NCI-H1092 treated with DMSO at 0.1 percent for 48 hours (cell line): ENCODE measurements at regions not wholly inside any gene's neighbourhood (a gene's known extent, or its start where the extent isn't known, plus 50 kb on each side); places are given as distances from the start of the nearest gene placed in this dataset.
"Not testable (repeated sequence)": the region's sequence is repeated elsewhere in the genome, so short reads cannot be mapped to it uniquely, and the experiment has no call there.

Source experiments
- DNase-seq: peaks from one replicate; lab custom pipeline; 2025; lab: John Stamatoyannopoulos, UW

DNA sequence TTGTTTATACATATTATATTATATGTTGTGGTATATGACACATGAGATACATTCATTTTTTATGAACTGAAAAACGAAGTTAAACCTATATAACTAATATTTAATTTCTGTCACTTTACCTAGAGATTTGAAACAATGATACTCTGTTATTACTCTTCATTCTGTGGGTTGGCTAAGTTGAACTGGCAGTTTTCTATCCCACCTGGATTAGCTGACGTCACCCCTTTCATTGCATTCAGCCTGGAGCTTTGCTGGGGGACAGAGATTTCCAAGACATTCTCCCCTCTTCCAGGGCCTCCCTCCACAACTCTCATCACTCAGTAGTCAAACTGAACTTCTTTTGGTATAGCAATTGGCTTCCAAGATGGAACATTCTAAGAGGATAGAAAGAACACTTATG, 309.2 kb upstream of the SATB1 start:
- DNase-seq = no peak

DNA sequence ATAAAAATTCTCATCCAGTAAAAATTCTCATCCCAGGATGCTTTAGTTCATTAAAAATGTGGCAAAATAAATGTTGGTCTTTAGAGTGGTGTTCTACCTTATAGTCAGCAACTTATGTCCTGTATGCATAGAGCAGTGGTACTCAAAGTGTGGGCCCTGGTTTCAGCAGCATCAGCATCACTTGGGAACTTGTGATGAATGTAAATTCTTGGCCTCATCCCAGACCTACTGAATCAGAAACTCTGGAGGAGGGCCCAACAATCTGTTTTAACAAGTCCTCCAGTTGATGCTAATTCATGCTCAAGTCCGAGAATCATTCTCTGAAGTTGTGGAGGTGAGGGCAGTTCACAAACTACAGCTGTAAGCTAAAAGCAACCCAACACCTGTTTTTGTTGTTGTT, 307.3 kb upstream of the SATB1 start:
- DNase-seq = no peak

DNA sequence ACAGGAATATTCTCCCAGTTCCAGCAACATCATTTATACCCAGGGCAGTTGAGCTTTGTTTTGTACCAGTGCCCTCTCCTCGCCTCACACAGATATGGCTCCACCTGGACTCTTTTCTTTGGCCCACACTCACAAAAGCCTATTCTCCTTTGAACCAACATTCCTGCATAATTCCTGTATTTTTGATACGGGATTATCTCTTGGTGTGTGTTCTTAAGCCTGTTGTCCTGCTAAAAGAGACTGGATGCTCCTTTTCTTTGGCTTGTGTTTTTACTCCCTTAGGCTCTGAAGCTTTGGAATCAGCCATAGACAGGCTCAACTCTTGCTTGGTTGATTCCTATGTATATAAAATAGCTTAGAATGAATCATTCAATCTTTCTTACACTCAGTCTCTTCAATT, 305.4 kb upstream of the SATB1 start:
- no peak for DNase-seq

GRCh38 chr3:18729671-18730070, 304.5 kb upstream of the SATB1 start:
- no peak for DNase-seq

GRCh38 chr3:18725668-18726407, 300.7 kb upstream of the SATB1 start:
- DNase-seq = no peak

DNA sequence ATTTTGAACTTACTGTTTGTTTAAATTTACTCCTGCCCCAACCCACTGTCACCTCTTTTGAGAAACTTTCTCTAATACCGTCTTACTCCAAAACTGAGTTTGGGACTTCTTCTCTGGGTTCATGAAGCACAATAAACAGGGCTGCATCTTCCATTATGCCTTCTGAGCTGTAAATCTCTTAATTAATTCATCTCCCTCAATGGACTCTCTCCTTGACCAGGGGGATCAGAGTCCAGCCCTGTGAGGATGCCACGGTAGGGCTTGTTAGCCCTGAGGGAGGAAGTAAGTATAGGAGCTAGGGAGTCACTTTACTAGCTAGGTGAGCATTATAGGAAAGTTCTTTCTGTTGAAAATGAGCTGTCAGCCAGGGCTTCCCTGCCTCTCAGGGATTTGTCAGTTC, 299.3 kb upstream of the SATB1 start:
- no peak for DNase-seq

DNA sequence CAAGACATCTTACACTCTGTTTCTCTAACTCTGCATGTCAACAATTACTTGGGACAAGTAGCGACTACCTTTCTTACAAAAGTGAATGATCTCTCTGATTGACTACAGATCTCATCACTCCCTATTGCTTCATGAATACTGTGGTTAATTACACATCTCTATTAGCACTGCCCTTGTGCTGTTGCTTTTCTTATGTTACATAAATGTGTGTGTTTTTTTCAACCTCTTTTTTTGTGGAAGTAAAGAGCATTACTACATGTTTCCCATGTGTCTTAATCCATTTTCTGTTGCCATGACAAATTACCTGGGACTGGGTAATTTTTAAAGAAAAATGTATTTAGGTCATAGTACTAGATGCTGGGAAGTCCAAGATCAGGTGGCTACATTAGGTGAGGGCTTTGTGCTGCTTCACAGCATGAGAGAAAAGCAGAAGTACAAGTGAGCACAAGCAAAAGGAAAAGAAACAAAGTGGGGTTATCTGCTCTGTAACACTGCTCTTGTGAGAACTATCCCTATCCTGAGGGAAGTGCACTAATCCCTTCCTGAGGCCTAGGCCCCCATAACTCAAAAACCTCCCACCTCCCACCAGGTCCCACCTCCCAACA, 298.2 kb upstream of the SATB1 start:
- no peak for DNase-seq

DNA sequence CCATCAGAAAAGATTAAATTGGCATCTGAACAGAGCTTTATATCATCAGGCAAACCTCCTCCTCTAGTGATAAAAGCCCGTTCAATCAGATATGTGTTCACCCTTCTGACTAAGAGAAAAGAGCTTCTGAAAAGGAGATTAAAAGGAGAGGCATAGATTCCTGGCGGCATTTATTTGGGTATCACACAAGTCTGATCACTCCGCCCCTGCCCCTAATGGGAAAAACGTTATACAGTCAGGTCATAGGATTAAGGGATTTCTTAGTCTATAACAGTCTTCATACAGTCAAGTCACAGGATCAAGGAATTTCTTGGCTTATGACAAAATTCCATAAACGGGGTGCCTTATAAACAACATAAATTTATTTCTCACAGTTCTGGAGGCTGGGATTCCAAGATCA, 295.4 kb upstream of the SATB1 start:
- DNase-seq = no peak

DNA sequence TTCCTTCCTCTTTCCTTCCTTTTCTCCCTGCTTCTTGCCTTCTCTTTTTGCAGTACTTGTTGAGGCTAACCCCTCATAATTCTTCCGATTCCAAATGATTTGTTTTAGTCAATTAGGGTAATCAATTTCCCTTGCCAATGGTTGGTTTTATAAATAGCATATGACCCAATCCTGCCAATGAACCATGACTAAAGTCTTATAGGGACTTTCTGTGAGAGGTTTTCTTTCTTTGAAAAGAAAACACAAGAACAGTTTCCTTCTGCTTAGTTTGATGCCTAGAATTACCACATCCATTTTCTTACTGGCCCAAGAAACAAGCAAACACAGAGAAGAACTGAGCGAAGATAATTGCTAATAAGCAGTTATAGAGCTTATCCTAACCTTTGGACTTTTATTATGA, 292.5 kb upstream of the SATB1 start:
- no peak for DNase-seq

GRCh38 chr3:18716821-18717220, 291.7 kb upstream of the SATB1 start:
- DNase-seq = no peak

DNA sequence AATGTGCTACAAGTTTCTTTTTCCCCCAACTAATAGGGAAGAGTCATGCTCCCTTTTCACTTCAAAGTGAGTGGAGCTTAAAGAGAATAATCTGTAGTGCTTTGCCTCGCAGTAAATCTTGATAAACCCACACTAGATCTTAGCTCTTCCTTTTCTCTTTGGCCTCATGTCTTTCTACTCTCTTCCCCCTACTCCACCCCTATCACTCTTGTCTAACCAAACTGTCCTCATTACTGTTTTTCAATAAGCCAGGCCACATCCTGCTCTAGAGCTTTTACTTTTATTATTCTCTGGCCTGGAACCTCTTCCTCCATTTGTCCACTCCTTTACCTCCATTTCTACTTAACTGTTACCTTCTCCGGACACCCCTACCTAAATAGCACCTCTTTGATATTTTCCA, 291.0 kb upstream of the SATB1 start:
- no peak for DNase-seq

DNA sequence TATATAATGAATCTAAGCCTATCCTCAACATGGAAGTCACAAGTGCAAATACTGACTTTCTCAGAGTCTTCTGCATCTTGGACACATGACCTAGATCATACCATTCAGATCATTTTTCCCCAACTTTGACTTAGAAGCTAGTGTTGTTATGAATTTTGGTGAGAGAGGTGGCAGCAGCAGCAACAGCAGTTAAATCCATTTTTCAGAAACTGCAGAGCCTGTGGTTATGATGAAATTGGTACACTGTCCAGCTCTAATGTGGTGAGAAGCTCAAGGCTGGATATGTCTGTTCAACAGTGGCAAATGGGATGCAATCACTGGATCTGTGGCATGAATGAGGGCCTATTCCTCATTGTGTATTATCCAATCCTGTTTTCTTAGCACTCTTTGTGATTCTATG, 290.1 kb upstream of the SATB1 start:
- no peak for DNase-seq

GRCh38 chr3:18713577-18713951, 288.4 kb upstream of the SATB1 start:
- DNase-seq = no peak

- DNase-seq = no peak
Observed at GRCh38 chr3:18712713-18713576, 287.8 kb upstream of the SATB1 start.

DNA sequence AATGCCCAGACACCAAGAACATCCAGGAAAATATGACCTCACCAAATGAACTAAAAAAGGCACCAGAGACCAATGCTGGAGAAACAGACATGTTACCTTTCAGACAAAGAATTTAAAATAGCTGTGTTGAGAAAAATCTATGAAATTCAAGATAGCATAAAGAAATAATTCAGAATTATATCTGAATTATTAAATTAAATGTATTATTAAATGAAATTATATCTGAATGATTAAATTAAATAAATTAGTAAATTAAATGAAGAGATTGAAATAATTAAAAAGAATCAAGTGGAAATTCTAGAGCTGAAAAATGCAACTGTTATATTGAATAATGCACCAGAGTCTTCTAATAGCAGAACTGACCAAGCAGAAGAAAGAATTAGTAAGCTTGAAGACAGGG, 279.2 kb upstream of the SATB1 start:
- no peak for DNase-seq

GRCh38 chr3:18703798-18704197, 278.7 kb upstream of the SATB1 start:
- no peak for DNase-seq

DNA sequence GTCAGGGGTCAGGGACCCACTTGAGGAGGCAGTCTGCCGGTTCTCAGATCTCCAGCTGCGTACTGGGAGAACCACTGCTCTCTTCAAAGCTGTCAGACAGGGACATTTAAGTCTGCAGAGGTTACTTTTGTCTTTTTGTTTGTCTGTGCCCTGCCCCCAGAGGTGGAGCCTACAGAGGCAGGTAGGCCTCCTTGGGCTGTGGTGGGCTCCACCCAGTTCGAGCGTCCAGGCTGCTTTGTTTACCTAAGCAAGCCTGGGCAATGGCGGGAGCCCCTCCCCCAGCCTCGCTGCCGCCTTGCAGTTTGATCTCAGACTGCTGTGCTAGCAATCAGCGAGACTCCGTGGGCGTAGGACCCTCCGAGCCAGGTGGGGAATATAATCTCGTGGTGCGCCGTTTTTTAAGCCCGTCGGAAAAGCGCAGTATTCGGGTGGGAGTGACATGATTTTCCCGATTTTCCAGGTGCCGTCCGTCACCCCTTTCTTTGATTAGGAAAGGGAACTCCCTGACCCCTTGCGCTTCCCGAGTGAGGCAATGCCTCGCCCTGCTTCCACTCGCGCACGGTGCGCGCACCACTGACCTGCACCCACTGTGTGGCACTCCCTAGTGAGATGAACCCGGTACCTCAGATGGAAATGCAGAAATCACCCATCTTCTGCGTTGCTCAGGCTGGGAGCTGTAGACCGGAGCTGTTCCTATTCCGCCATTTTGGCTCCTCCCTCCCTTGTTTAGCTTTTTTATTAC, 268.6 kb upstream of the SATB1 start:
- DNase-seq = not testable (repeated sequence)

GRCh38 chr3:18687286-18687685, 262.1 kb upstream of the SATB1 start:
- DNase-seq = no peak

DNA sequence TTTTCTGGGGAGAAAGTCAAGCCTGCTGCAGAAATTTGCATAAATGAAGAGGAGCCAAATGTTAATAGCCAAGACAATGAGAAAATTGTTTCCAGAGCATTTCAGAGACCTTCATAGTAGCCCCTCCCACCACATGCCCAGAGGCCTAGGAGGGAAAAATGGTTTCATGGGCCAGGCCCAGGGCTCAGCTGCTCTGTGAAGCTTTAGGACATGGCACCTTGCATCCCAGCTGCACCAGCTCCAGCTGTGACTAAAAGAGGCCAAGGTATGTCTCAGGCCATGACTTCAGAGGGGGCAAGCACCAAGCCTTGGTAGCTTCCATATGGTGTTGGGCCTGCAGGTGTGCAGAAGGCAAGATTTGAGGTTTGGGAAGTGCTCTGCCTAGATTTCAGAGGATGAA, 258.8 kb upstream of the SATB1 start:
- no peak for DNase-seq

DNA sequence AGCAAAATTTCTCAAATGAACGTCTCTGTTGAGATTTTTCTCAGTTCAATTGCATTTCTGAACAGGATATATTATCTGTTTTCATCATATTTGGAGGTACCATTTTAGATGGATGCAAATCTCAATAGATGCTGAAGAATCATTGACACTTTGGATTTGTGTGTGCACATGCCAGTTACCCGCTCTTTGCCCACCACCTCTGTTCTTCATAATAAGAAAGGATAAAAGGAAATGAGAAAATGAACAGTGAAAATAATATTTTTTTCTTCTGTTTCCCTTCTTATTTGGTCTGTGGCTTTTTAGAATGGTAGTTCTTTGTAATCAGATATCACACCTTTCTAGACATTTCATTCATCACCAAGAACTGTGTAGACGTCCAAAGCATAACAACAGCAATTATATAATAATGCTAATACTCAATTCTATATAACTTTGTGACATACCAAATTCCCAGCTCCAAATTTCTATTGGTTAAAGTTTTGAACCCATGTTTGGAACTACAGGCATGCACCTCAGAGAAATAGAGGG, 256.7 kb upstream of the SATB1 start:
- no peak for DNase-seq

- DNase-seq = no peak
Observed at GRCh38 chr3:18680758-18681157, 255.6 kb upstream of the SATB1 start.

- DNase-seq = no peak
Observed at GRCh38 chr3:18679238-18679637, 254.1 kb upstream of the SATB1 start.
